Neural cell (in vitro differentiated cells): ENCODE measurements at regions not wholly inside any gene's neighbourhood (a gene's known extent, or its start where the extent isn't known, plus 50 kb on each side); places are given as distances from the start of the nearest gene placed in this dataset.

Experiments used
- H2AFZ ChIP-seq: fragments of 200-600, 300-800 bp; sonication (generic), shearing (Covaris generic); 2 replicates; pipeline ENCODE4 v1.6.0; 2014; ENCODE audit warnings: low read depth, mild to moderate bottlenecking, antibody characterized with exemption, low read length, moderate library complexity
- H3F3A ChIP-seq: fragments of 200-600 bp; shearing (Covaris generic); 2 replicates; pipeline ENCODE4 v1.6.1; 2016; ENCODE audit warnings: mild to moderate bottlenecking, moderate library complexity, mixed read lengths, antibody characterized with exemption, low read length; ENCODE audit not compliant: insufficient read depth, poor library complexity, severe bottlenecking
- H3K27ac ChIP-seq: fragments of 200-600, 300-800 bp; sonication (generic), shearing (Covaris generic); 2 replicates; pipeline ENCODE4 v1.5.1; 2014; ENCODE audit warnings: mild to moderate bottlenecking, low read length, moderate library complexity
- H3K27me3 ChIP-seq: fragments of 300-800, 200-600 bp; sonication (generic), shearing (Covaris generic); 2 replicates; pipeline ENCODE4 v1.6.0; 2014; ENCODE audit warnings: mild to moderate bottlenecking, low read depth, low read length, moderate library complexity; ENCODE audit not compliant: insufficient read depth
- H3K36me3 ChIP-seq: fragments of 300-800, 200-600 bp; sonication (generic), shearing (Covaris generic); 2 replicates; pipeline ENCODE4 v1.5.1; 2014; ENCODE audit warnings: mild to moderate bottlenecking, antibody characterized with exemption, low read length, moderate library complexity; ENCODE audit not compliant: insufficient read depth
- H3K4me2 ChIP-seq: fragments of 300-800, 200-600 bp; sonication (generic), shearing (Covaris generic); 2 replicates; pipeline ENCODE4 v1.6.0; 2014; ENCODE audit warnings: mild to moderate bottlenecking, low read length
- H3K4me3 ChIP-seq: fragments of 300-800, 200-600 bp; sonication (generic), shearing (Covaris generic); 2 replicates; pipeline ENCODE4 v1.5.1; 2014; ENCODE audit warnings: mild to moderate bottlenecking, low read length, moderate library complexity
- H3K79me2 ChIP-seq: fragments of 200-600 bp; shearing (Covaris generic); replicated peaks from 2 replicates; pipeline ENCODE4 v1.6.0; 2014; ENCODE audit warnings: mild to moderate bottlenecking, low read length, moderate library complexity; ENCODE audit not compliant: insufficient read depth
- H3K9ac ChIP-seq: fragments of 300-800, 200-600 bp; sonication (generic), shearing (Covaris generic); 2 replicates; pipeline ENCODE4 v1.6.1; 2016; ENCODE audit warnings: mild to moderate bottlenecking, low read length, mixed read lengths
- H3K9me2 ChIP-seq: fragments of 200-600 bp; shearing (Covaris generic); 2 replicates; pipeline ENCODE4 v1.6.1; 2016; ENCODE audit warnings: mild to moderate bottlenecking, low read length, mixed read lengths; ENCODE audit not compliant: insufficient read depth
- H3K9me3 ChIP-seq: fragments of 200-600, 300-800 bp; sonication (generic), shearing (Covaris generic); 2 replicates; pipeline ENCODE4 v1.6.1; 2016; ENCODE audit warnings: mild to moderate bottlenecking, mixed run types, low read length, moderate library complexity, mixed read lengths
- H4K20me1 ChIP-seq: fragments of 200-600 bp; shearing (Covaris generic); 2 replicates; pipeline ENCODE4 v1.6.1; 2016; ENCODE audit warnings: mild to moderate bottlenecking, mixed run types; ENCODE audit not compliant: insufficient read depth
- EP300 ChIP-seq: fragments of 450-650 bp; conservative IDR thresholded peaks from 2 replicates; pipeline ENCODE4 v1.6.1; 2014; ENCODE audit warnings: antibody characterized with exemption, mild to moderate bottlenecking, moderate library complexity; ENCODE audit not compliant: poor library complexity, severe bottlenecking
- EZH2 ChIP-seq: fragments of 200-600, 300-800 bp; shearing (Covaris generic), sonication (generic); IDR thresholded peaks from 2 replicates; pipeline ENCODE4 v1.6.1; 2014; ENCODE audit warnings: antibody characterized with exemption, low read length, borderline replicate concordance, mild to moderate bottlenecking; ENCODE audit not compliant: insufficient read depth, poor library complexity, severe bottlenecking
- MXI1 ChIP-seq: fragments of 450-650 bp; conservative IDR thresholded peaks from 2 replicates; pipeline ENCODE4 v1.6.1; 2014; ENCODE audit warnings: antibody characterized with exemption, mild to moderate bottlenecking; ENCODE audit not compliant: poor library complexity, severe bottlenecking
- POLR2AphosphoS5 ChIP-seq: IDR thresholded peaks from 2 replicates; pipeline ENCODE4 v1.6.1; 2012
- RAD21 ChIP-seq: fragments of 450-650 bp; conservative IDR thresholded peaks from 2 replicates; pipeline ENCODE4 v1.6.1; 2014; ENCODE audit warnings: antibody characterized with exemption, mild to moderate bottlenecking, moderate library complexity
- SMC3 ChIP-seq: fragments of 450-650 bp; conservative IDR thresholded peaks from 2 replicates; pipeline ENCODE4 v1.6.1; 2014; ENCODE audit warnings: antibody characterized with exemption, mild to moderate bottlenecking, moderate library complexity; ENCODE audit not compliant: poor library complexity
- TAF1 ChIP-seq: IDR thresholded peaks from 2 replicates; pipeline ENCODE4 v1.6.1; 2012; ENCODE audit warnings: low read depth
- TF ChIP-seq, protein P1 (sequence below): IDR thresholded peaks from 2 replicates; pipeline ENCODE4 v1.6.1; 2012; ENCODE audit warnings: borderline replicate concordance
- TF ChIP-seq, protein P2 (sequence below): fragments of 450-650 bp; IDR thresholded peaks from 2 replicates; pipeline ENCODE4 v1.5.1; 2014; ENCODE audit warnings: antibody characterized with exemption, mild to moderate bottlenecking, moderate library complexity; ENCODE audit not compliant: poor library complexity, severe bottlenecking

- Histone ChIP-seq H3K9me2 (no peaks in the 10 kb centered on the region), H3K9me3 (no peaks in the 10 kb centered on the region), H3K9ac (no peak overlapping the region), H3K4me3 (no peak overlapping the region), H3K79me2 (no peaks in the 10 kb centered on the region), H4K20me1 (no peaks in the 10 kb centered on the region), H2AFZ (no peak overlapping the region), H3K4me2 (no peak overlapping the region), H3K27me3 (no peaks in the 10 kb centered on the region), H3K27ac (no peak overlapping the region), H3K36me3 (no peaks in the 10 kb centered on the region), H3F3A (no peaks in the 10 kb centered on the region)
- TF ChIP-seq, protein P1, sequence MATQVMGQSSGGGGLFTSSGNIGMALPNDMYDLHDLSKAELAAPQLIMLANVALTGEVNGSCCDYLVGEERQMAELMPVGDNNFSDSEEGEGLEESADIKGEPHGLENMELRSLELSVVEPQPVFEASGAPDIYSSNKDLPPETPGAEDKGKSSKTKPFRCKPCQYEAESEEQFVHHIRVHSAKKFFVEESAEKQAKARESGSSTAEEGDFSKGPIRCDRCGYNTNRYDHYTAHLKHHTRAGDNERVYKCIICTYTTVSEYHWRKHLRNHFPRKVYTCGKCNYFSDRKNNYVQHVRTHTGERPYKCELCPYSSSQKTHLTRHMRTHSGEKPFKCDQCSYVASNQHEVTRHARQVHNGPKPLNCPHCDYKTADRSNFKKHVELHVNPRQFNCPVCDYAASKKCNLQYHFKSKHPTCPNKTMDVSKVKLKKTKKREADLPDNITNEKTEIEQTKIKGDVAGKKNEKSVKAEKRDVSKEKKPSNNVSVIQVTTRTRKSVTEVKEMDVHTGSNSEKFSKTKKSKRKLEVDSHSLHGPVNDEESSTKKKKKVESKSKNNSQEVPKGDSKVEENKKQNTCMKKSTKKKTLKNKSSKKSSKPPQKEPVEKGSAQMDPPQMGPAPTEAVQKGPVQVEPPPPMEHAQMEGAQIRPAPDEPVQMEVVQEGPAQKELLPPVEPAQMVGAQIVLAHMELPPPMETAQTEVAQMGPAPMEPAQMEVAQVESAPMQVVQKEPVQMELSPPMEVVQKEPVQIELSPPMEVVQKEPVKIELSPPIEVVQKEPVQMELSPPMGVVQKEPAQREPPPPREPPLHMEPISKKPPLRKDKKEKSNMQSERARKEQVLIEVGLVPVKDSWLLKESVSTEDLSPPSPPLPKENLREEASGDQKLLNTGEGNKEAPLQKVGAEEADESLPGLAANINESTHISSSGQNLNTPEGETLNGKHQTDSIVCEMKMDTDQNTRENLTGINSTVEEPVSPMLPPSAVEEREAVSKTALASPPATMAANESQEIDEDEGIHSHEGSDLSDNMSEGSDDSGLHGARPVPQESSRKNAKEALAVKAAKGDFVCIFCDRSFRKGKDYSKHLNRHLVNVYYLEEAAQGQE, result no peak
- TF ChIP-seq TAF1, result no peak
- TF ChIP-seq, protein P2, sequence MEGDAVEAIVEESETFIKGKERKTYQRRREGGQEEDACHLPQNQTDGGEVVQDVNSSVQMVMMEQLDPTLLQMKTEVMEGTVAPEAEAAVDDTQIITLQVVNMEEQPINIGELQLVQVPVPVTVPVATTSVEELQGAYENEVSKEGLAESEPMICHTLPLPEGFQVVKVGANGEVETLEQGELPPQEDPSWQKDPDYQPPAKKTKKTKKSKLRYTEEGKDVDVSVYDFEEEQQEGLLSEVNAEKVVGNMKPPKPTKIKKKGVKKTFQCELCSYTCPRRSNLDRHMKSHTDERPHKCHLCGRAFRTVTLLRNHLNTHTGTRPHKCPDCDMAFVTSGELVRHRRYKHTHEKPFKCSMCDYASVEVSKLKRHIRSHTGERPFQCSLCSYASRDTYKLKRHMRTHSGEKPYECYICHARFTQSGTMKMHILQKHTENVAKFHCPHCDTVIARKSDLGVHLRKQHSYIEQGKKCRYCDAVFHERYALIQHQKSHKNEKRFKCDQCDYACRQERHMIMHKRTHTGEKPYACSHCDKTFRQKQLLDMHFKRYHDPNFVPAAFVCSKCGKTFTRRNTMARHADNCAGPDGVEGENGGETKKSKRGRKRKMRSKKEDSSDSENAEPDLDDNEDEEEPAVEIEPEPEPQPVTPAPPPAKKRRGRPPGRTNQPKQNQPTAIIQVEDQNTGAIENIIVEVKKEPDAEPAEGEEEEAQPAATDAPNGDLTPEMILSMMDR, result no peak
- no peak for TF ChIP-seq EP300
- TF ChIP-seq SMC3, result no peak
- TF ChIP-seq RAD21, result no peak
- no peak for TF ChIP-seq EZH2
- TF ChIP-seq MXI1, result no peak
- no peak for TF ChIP-seq POLR2AphosphoS5
These were observed 1388.0 kb downstream of the EFNB2 start for GRCh38 chr13:105147461-105147860.

DNA sequence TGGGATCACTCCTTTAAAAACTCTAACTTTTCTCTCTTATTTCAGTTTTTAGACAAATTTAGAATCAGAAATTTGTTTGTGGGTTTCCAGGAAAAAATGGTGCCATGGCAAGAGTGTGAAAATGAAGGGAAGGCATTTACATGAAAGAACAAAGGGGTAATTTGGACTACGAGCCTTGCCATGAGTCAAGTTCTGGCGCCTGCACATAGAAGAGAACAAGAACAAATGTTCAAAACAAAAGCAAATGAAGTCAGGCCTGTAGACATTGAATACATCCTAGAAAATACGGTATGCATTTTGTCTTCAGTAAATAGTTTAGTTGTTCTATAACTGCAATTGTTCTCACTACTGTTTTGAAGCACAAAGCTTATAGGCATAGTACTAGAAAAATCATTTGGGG lies 1390.5 kb downstream of the EFNB2 start:
- no peak overlapping the region for H3K4me3 ChIP-seq
- no peaks in the 10 kb centered on the region for H3K79me2 ChIP-seq
- H3K36me3 ChIP-seq, result no peaks in the 10 kb centered on the region
- no peaks in the 10 kb centered on the region for H3K9me2 ChIP-seq
- H3K4me2 ChIP-seq, result no peak overlapping the region
- H2AFZ ChIP-seq, result no peak overlapping the region
- no peaks in the 10 kb centered on the region for H3F3A ChIP-seq
- no peaks in the 10 kb centered on the region for H3K27me3 ChIP-seq
- no peaks in the 10 kb centered on the region for H3K9me3 ChIP-seq
- TF ChIP-seq SMC3, result no peak
- no peak for TF ChIP-seq EZH2
- TF ChIP-seq MXI1, result no peak
- no peak for TF ChIP-seq POLR2AphosphoS5
- no peak for TF ChIP-seq TAF1
- TF ChIP-seq EP300, result no peak
- TF ChIP-seq, protein P2, result no peak
- TF ChIP-seq RAD21, result no peak
- H4K20me1 ChIP-seq, result no peaks in the 10 kb centered on the region
- H3K27ac ChIP-seq, result no peak overlapping the region
- H3K9ac ChIP-seq, result no peak overlapping the region
